ENCODE measurements at regions not wholly inside any gene's neighbourhood (a gene's known extent, or its start where the extent isn't known, plus 50 kb on each side); places are given as distances from the start of the nearest gene placed in this dataset.

DNA sequence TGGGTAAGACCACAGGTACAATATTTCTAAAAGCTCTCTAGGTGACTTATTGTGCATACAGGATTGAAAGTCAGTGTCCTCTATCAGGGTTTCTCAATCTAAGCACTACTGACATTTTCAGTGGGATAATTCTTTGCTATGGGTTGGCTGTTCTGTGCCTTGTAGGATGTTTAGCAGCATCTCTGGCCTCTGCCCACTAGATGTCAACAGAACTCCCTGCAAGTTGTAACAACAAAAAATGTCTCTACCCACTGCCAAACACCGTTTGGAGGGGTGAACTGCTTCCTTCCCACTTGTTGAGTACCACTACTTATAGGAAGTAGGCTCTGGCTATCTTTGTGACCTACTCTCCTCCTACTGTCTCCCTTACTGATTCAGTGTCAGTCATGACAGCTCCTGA, 90.1 kb upstream of the ZRANB2 start:
- no peak for DNase-seq

DNA sequence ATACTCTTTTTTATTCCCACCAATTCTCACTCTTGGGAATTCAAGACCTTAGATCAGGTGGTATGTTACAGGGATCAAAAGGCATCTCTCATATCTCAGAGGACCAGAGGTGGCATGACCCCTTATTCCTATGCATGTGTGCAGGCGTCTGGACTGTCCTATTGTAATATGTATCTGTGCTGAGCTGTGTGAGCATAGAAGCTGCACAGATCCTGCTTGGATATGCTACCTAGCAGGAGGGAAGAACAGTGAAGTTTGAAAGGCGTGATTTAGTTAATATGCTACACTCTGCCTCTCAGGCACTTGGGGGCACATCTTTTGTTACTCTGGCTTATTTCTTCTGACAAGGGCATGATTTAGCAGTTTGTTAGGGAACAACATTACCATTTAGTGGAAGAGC, 86.7 kb upstream of the ZRANB2 start:
- DNase-seq = no peak

DNA sequence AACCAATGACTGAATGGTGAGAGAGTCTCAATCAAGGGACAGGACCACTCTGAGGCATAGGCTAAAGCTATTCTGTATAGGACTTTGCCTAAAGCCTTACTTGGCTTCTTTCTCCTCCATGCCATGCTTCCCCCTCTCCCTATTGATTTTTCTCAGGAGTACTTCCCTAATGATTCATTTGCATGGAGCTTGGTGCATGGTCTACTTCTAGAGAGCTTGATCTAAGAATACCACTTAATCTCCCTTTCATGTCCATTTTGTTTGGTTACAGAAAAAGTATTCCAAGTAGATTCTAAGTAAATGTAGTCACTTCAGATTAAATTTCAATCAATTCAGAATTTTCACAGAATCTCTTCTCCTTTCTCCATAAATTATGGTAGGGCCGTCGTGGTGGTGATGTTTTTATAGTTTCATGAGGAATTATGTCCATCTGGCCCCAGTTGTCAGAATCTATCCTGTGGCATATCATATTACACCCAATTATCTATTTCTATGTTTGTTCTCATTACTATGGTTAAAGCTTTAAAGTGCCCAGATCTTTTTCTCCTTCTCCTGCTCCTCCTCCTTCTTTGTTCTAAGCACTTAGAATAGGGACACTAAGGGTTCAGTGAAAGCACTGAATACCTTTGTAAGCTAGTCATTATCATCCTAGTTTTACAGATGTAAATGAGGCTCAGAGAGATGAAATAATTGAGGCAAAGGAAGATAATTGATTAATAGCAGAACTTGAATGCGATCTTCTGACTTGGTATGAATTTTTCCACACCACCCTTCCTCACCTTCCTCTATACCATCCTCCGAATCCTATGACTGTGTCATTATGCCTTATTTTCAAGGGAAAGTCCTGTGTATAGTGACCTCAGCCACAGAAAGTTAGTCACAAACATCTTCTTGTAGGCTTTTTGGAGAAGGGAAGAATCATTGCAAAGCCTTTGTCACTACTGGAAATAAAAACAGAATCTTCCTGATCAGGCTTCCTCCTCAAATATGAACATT, 85.6 kb upstream of the ZRANB2 start:
- no peak for DNase-seq

GRCh38 chr1:71157715-71158114, 76.9 kb upstream of the ZRANB2 start:
- no peak for DNase-seq

- no peak for DNase-seq
These were observed 76.3 kb upstream of the ZRANB2 start for GRCh38 chr1:71157151-71157550.

DNA sequence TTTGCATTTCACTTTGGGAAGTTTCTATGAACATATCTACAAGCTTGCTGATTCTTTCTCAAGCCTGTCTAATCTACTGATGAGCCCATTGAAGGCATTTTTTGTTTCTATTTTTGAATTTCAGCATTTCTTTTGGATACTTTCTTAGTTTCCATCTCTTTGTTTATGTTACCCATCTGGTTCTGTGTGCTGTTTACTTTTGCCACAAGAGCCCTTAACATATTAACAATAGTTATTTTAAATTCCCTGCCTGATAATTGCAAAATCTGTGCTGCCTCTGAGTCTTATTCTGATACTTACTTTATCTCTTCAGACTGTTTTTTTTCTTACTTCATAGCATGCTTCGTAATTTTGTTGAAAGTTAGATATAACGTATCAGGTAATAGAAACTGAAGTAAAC, 75.8 kb upstream of the ZRANB2 start:
- no peak for DNase-seq

DNA sequence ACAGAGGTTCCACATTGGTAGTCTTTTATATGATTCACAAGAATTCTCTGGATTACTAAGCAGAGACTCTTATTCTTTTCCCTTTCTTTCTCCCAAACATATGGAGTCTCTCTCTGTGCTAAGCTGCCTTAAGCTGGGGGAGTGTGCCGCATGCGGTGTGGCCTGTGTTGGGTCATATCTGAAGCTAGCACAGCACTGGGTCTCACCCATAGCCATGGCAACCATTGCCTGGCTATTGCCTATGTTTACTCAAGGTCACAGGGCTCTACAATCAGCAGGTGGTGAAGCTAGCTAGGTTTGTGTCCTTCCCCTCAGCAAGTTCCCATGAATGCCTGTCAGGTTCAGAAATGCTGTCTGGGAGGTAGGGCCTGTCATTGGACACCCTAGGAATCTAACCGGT, 73.6 kb upstream of the ZRANB2 start:
- no peak for DNase-seq

GRCh38 chr1:71153826-71154225, 73.0 kb upstream of the ZRANB2 start:
- no peak for DNase-seq

GRCh38 chr1:71147637-71148360, 67.0 kb upstream of the ZRANB2 start:
- DNase-seq = no peak

- no peak for DNase-seq
These were observed 54.7 kb upstream of the ZRANB2 start for GRCh38 chr1:71135571-71135970.

All from cerebellar nuclear complex (tissue), 1 donor.